Caco-2 (cell line): ENCODE measurements at regions not wholly inside any gene's neighbourhood (a gene's known extent, or its start where the extent isn't known, plus 50 kb on each side); places are given as distances from the start of the nearest gene placed in this dataset.

ENCODE experiments used
- BruUV-seq: library from RNA; stranded (reverse); fragments of 400-500 nt; replicated peaks from 2 replicates; lab custom pipeline; 2021; lab: Mats Ljungman, UMichigan
- CTCF ChIA-PET: fragments of 300-600 bp; sonication (Branson Sonifier 250); formaldehyde crosslinking; loops from one replicate; lab custom pipeline; 2022; ENCODE audit warnings: antibody characterized with exemption; lab: Charles Lee
- POLR2A ChIA-PET: fragments of 300-600 bp; sonication (Branson Sonifier 250); formaldehyde crosslinking; loops from one replicate; lab custom pipeline; 2022; ENCODE audit warnings: antibody characterized with exemption; lab: Charles Lee
- DNase-seq, 2 experiments: peaks; one replicate each; pipeline versions ENCODE4 v3.0.0 to v3.0.0-alpha.2; 2020 to 2022
- H3K27me3 ChIP-seq: replicated peaks from 2 replicates; pipeline ENCODE4 v1.6.0; 2011; ENCODE audit warnings: low read length; ENCODE audit not compliant: control insufficient read depth, insufficient read depth
- H3K36me3 ChIP-seq: 2 replicates; pipeline ENCODE4 v1.5.1; 2011; ENCODE audit warnings: low read length; ENCODE audit not compliant: control insufficient read depth, insufficient read depth
- H3K4me1 ChIP-seq: fragments of 250-450 bp; sonication (Bioruptor Pico); 2 replicates; pipeline ENCODE4 v1.5.1; 2020; ENCODE audit warnings: mild to moderate bottlenecking
- H3K4me3 ChIP-seq: 2 replicates; pipeline ENCODE4 v1.5.1; 2011; ENCODE audit warnings: low read depth, mild to moderate bottlenecking, control low read depth, low read length
- H3K9me3 ChIP-seq: fragments of 250-450 bp; sonication (Bioruptor Pico); 2 replicates; pipeline ENCODE4 v1.5.1; 2020; ENCODE audit warnings: mild to moderate bottlenecking, moderate library complexity
- H3K27ac Mint-ChIP-seq: one replicate; pipeline ENCODE4 v1.8.0; 2022; ENCODE audit warnings: mixed read lengths; ENCODE audit not compliant: unreplicated experiment
- H3K27me3 Mint-ChIP-seq: one replicate; pipeline ENCODE4 v1.8.0; 2022; ENCODE audit warnings: mixed read lengths; ENCODE audit not compliant: insufficient read depth, unreplicated experiment
- H3K36me3 Mint-ChIP-seq: one replicate; pipeline ENCODE4 v1.8.0; 2022; ENCODE audit warnings: mild to moderate bottlenecking, mixed read lengths; ENCODE audit not compliant: insufficient read depth, unreplicated experiment
- H3K4me1 Mint-ChIP-seq: one replicate; pipeline ENCODE4 v1.8.0; 2022; ENCODE audit warnings: low read depth, mixed read lengths; ENCODE audit not compliant: unreplicated experiment
- H3K4me3 Mint-ChIP-seq: one replicate; pipeline ENCODE4 v1.8.0; 2022; ENCODE audit warnings: mild to moderate bottlenecking, moderate library complexity, mixed read lengths; ENCODE audit not compliant: unreplicated experiment
- H3K9me3 Mint-ChIP-seq: one replicate; pipeline ENCODE4 v1.8.0; 2022; ENCODE audit warnings: mixed read lengths; ENCODE audit not compliant: unreplicated experiment
- intact Hi-C: fragments of 100-400 bp; cut with micrococcal nuclease; formaldehyde crosslinking; loops from one replicate; pipeline ENCODE4 v1.10.0; 2022; ENCODE audit not compliant: unreplicated experiment
- TF ChIP-seq, protein P1 (sequence below), 2 experiments: fragments of 200-600 bp in 1 of 2; IDR thresholded peaks; 1 replicate in 1 of 2; 2 replicates in 1 of 2; pipeline versions ENCODE4 v1.5.1 to v1.8.0; 2011 to 2022; ENCODE audit warnings: antibody characterized with exemption in 1 of 2, control low read depth in 1 of 2, inconsistent platforms in 1 of 2, low read depth in 1 of 2, low read length in 1 of 2, mild to moderate bottlenecking in 1 of 2, moderate library complexity in 1 of 2; ENCODE audit not compliant: insufficient read depth in 1 of 2, severe bottlenecking in 1 of 2, unreplicated experiment in 1 of 2

DNA sequence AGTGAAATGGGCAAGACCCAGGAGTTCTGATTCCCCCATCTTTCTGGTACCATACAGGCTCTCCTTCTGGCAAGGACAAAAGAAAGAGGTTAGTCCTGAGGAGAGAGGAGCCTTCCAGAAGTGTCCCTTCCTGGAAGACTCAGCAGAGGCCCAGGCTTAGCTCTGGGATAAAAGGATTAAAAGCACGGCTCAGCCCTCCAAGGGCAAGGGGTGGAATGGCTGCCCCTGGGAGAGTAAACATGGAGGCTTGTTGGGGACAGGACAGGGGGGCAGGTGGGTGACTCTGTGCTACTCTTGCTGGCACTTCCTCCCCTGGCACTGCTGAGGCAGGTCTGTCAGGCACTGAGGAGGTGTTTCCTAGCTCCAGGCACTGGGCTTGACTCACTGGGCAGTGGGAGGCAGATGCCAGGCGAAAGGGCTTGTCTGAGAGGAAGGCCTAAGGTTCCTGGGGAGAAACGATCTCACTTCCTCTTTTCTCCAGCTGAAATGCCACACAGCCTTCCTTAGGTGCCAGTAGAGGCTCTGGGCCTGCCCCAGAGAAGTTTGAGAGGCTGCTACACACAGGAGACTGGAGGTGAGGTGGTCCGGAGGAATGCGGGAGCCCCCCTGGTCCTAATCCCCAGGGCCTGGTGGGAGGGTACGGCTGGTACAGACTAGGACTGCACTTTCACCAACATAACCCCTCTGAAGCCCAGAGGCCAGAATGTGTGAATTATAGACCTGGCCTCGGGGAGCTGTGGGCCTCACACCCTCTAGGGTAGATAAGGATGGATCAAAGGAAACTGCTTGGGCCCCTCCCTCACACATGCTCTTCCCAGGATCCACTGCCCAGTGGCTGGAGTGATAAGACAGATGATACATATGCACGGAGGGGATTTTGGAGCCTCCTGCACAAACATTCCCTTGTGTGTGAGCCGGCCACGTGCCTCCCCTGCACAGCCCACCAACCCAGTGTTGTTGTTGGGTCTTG is 63.2 kb upstream of the PODXL start:
- Mint-ChIP-seq H3K4me1 (peaks cover 50% of the 10 kb centered on the region), H3K4me3 (peak overlapping the region; percentile 22), H3K36me3 (peaks cover 20% of the 10 kb centered on the region), H3K27me3 (no peaks in the 10 kb centered on the region), H3K27ac (peak overlapping the region; percentile 13), H3K9me3 (no peaks in the 10 kb centered on the region)
- BruUV-seq = TSS peak; percentile 79
- ChIA-PET POLR2A (interaction anchor here (0.6 to 2.5 kb wide), 7 partner anchors 13 to 120 kb away, joined by 3 to 18 read pairs (median 6); no protein-coding TSS in a partner anchor), CTCF (interaction anchor here (0.5 to 2.1 kb wide), 9 partner anchors 11 to 66 kb away, joined by 3 to 13 read pairs (median 4); no protein-coding TSS in a partner anchor)
- H3K9me3 ChIP-seq = no peaks in the 10 kb centered on the region
- intact Hi-C loops = loop anchor here (1.0 to 2.0 kb wide), 6 partner anchors 13 to 63 kb away; partner anchors contain the start of gene PODXL
- no peak overlapping the region for H3K4me3 ChIP-seq
- peak; percentile 90 to 96 for DNase-seq
- no peaks in the 10 kb centered on the region for H3K36me3 ChIP-seq
- TF ChIP-seq, protein P1, sequence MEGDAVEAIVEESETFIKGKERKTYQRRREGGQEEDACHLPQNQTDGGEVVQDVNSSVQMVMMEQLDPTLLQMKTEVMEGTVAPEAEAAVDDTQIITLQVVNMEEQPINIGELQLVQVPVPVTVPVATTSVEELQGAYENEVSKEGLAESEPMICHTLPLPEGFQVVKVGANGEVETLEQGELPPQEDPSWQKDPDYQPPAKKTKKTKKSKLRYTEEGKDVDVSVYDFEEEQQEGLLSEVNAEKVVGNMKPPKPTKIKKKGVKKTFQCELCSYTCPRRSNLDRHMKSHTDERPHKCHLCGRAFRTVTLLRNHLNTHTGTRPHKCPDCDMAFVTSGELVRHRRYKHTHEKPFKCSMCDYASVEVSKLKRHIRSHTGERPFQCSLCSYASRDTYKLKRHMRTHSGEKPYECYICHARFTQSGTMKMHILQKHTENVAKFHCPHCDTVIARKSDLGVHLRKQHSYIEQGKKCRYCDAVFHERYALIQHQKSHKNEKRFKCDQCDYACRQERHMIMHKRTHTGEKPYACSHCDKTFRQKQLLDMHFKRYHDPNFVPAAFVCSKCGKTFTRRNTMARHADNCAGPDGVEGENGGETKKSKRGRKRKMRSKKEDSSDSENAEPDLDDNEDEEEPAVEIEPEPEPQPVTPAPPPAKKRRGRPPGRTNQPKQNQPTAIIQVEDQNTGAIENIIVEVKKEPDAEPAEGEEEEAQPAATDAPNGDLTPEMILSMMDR (IDR thresholded peaks at IDR 0.05; ENCODE audit: insufficient read depth in 1 of 2, low read depth in 1 of 2, low read length in 1 of 2, severe bottlenecking in 1 of 2, unreplicated experiment in 1 of 2) = no peak
- H3K4me1 ChIP-seq = peaks cover 76% of the 10 kb centered on the region
- H3K27me3 ChIP-seq = no peaks in the 10 kb centered on the region

DNA sequence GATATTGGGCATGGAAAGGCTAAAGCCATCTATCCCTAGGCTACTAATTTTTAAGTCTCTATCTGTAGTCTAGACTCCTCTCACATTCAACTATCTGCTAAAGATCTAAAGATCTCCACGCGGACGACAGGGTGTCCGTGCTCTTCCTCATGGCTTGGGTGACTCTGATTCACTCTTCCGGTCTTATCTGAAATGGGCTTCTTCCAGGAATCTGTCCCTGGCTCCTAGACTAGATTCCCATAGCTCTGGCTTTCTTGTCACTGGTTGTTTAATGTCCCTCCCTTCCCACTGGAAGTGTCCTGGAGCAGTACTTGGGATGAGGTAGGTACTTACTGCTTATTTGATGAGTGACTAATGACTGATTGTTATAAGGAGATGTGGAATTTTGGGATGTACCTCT is 62.0 kb upstream of the PODXL start:
- H3K4me3 Mint-ChIP-seq = peak overlapping the region; percentile 19
- Histone ChIP-seq H3K9me3 (no peaks in the 10 kb centered on the region), H3K4me3 (no peak overlapping the region), H3K4me1 (peaks cover 64% of the 10 kb centered on the region), H3K36me3 (no peaks in the 10 kb centered on the region), H3K27me3 (no peaks in the 10 kb centered on the region)
- ChIA-PET CTCF (no interaction called here), POLR2A (interaction anchor here (0.6 kb wide), 1 partner anchor 119 kb away, joined by 6 read pairs; no protein-coding TSS in a partner anchor)
- peaks cover 57% of the 10 kb centered on the region for H3K4me1 Mint-ChIP-seq
- H3K9me3 Mint-ChIP-seq = peaks cover under 1% of the 10 kb centered on the region
- H3K27ac Mint-ChIP-seq = peak overlapping the region; percentile 13
- DNase-seq = no peak
- peaks cover 20% of the 10 kb centered on the region for H3K36me3 Mint-ChIP-seq
- H3K27me3 Mint-ChIP-seq = no peaks in the 10 kb centered on the region
- TF ChIP-seq, protein P1 (IDR thresholded peaks at IDR 0.05; ENCODE audit: insufficient read depth in 1 of 2, low read depth in 1 of 2, low read length in 1 of 2, severe bottlenecking in 1 of 2, unreplicated experiment in 1 of 2) = no peak
- no TSS peak for BruUV-seq
- intact Hi-C loops = no loop called here

DNA sequence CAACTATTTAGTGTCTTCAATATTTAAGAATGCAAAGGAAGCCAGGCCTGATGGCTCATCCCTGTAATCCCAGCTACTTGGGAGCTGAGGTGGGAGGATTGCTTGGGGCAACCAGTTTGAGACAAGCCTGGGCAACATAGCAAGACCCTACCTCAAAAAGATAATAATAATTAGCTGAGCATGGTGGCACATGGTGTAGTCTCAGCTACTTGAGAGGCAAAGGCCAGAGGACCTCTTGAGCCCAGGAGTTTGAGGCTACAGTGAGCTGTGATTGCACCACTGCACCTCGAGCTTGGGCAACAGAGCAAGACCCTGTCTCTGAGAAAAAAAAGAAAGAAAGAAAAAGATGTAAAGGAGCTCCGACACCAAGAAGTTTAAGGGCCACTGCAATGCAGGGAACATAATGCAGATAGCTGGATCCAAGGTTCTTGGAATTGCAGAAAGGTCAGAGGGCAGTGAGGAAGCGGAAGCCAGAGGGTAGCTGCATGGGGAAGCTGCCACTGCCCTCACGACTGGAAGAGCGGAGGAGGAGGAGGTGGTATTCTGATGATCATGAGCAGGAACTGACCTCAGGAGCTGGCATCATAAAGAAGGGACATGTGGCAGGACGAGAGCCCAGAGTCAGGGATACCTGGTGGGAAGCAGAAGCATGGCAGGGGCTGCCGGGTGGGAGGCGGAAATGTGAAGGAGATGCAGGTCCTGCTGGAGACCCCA is 60.2 kb upstream of the PODXL start:
- no peaks in the 10 kb centered on the region for H3K9me3 ChIP-seq
- TF ChIP-seq, protein P1 (IDR thresholded peaks at IDR 0.05; ENCODE audit: insufficient read depth in 1 of 2, low read depth in 1 of 2, low read length in 1 of 2, severe bottlenecking in 1 of 2, unreplicated experiment in 1 of 2) = no peak
- Mint-ChIP-seq H3K9me3 (peaks cover 8% of the 10 kb centered on the region), H3K27me3 (no peaks in the 10 kb centered on the region), H3K4me1 (peaks cover 57% of the 10 kb centered on the region), H3K4me3 (peak overlapping the region; percentile 10), H3K27ac (peak overlapping the region; percentile 13), H3K36me3 (peaks cover 14% of the 10 kb centered on the region)
- no peaks in the 10 kb centered on the region for H3K27me3 ChIP-seq
- ChIA-PET POLR2A (no interaction called here), CTCF (interaction anchor here (0.6 to 0.7 kb wide), 2 partner anchors 109 to 1735 kb away, joined by 3 read pairs; no protein-coding TSS in a partner anchor)
- no peaks in the 10 kb centered on the region for H3K36me3 ChIP-seq
- no peak overlapping the region for H3K4me3 ChIP-seq
- intact Hi-C loops = no loop called here
- BruUV-seq = no TSS peak
- peaks cover 51% of the 10 kb centered on the region for H3K4me1 ChIP-seq
- DNase-seq = no peak
